ENCODE measurements at regions not wholly inside any gene's neighbourhood (a gene's known extent, or its start where the extent isn't known, plus 50 kb on each side); places are given as distances from the start of the nearest gene placed in this dataset.

DNA sequence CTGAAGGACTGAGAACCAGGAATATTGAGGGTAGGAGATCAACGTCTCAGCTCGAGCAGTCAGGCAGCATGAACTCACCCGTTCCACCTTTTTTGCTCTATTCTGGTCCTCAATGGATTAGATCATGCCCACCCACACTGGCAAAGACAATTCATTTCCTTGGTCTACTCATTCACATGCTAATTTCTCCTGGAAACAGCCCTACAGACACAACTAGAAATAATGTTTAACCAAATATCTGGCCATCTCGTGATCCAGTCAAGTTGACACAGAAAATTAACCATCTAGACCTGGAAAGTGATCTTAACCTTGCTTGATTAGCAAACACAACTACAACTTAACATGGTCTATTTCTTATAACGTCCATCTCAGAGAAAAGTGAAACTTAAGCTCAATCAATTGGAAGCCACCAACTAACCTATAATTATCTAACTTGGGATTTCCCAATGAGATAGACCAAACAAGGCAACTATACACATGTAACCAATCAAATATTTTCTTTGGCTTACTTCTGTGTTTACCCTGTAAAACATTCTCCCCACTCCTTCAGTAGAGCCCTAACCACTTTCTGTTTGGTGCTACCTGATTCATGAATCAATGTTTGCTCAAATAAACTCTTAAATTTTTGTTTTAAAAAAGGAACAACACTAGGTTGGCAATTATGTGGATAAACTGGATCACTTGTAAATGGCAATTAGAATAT is 69.7 kb upstream of the MAMLD1 start:
- DNase-seq (ENCODE audit: low read depth in 3 of 3): no peak

DNA sequence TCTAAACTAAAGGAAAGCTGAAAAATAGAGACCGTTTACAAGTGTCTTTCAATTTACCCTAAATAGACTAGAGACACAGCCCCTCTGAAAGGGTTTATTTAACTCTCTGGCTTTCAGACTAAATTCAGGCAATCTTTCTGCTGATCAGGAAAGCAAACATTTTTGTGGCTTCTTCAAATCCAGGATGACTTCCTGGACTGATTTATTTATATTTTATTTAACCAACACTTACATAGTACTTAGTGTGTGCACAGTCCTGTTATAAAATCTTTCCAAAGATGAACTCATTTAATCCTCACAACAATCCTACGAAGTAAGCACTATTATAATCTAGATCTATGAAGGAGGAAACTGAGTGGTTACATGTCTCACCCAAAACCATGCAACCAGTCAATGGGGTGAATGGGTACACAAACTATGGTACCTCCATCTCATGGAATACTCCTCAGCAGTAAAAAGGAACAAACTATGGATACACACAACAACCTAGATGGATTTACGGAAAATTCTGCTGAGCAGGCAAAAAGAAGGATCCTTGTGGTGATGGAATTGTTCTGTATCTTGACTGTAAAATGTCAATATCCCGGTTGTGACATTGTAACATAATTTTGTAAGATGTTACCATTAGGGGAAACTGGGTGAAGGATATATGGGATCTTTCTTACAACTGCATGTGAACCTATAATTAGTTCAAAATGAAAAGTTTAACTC is 64.1 kb upstream of the MAMLD1 start:
- no peak for DNase-seq (ENCODE audit: low read depth in 3 of 3)

DNA sequence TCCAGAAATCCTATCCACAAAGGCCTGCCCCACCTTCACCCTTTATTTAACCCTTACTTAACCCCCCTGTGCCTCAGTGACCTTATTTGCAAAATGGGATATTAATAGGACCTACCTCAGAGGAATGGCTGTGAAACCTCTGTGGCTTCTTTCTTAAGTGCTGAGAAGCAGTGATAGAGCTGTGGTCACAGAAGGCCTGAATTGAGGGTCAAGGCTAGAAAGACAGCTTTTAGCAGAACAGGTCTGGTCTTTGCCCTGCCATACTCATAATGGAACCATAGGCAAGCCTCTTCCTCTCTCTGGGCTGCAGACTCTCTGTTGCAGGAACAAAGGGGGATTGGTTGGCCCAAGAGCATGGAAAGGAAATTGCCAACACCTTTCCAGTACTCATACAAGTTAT is 63.5 kb upstream of the MAMLD1 start:
- DNase-seq (ENCODE audit: low read depth in 3 of 3): no peak

DNA sequence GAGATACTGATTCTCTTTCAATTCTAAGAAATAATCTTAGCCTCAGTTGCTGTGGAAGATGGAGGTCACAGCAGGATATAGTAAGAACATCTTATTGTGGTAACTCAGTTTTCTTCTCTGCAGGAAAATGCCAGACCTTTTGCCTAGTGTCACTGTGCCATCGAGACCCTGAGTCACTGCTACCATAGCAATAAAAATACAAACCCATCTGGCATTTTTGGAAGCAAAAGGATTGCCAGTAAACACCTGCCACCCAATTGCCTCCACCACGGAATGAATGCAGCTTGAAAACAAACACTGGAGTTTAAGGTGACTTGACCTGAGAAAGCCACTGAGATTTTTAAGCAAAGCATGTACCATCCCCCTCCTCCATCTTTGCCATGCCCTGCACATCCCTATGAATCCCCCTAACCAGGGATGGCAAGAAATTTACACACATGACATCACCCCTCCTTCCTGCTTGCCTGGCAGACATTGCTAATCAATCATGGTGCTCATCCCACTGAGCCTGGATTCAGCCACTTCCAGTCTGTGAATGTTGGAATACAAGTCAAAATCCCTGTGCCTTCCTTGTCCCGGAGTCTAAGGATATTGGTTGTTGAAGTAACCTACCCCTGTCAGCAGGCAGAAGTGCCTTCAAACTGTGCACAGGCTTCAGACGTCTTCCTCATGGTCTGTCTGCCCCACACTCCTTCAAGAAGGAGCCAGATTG is 59.6 kb upstream of the MAMLD1 start:
- DNase-seq (ENCODE audit: low read depth in 3 of 3): no peak

DNA sequence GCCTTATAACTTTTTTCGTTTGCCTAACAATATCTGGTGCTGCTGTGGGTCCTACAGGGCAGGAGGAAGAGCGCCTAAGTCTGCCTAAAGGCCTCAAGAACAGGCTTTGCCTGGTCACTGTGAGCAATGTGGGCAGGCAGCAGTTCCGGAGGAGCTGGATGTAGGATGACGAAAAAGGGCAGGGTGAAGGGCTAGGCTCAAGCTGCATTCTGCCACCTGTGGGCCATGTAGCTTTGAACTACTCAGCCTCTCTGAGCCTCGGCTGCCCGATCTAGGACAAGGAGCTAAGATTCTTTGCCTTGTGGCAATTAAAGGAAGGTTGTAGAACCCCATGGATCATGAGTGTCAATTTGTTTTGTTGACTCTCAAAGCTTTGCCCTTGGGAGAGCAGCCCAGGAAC is 57.1 kb upstream of the MAMLD1 start:
- DNase-seq (ENCODE audit: low read depth in 3 of 3): no peak

DNA sequence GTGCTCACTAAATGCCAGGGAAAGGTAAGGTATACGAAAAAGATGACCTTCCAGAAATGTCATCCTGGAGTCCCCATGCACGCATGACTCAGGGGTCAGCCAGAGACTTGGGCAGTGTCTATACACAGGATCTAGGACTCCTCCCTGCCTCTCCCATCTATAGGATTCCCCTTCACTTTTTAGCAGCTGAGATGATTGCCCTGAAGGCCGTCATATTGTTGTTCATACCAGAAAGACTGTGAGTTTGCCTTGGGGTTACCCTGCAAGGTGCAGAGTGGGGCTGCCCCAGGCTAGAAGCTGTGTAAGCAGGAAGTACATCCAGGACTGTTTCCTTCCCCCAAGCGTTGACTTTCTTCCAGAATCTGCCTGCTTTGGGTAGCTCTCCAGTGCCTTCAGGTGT is 55.1 kb upstream of the MAMLD1 start:
- DNase-seq (ENCODE audit: low read depth in 3 of 3): no peak

DNA sequence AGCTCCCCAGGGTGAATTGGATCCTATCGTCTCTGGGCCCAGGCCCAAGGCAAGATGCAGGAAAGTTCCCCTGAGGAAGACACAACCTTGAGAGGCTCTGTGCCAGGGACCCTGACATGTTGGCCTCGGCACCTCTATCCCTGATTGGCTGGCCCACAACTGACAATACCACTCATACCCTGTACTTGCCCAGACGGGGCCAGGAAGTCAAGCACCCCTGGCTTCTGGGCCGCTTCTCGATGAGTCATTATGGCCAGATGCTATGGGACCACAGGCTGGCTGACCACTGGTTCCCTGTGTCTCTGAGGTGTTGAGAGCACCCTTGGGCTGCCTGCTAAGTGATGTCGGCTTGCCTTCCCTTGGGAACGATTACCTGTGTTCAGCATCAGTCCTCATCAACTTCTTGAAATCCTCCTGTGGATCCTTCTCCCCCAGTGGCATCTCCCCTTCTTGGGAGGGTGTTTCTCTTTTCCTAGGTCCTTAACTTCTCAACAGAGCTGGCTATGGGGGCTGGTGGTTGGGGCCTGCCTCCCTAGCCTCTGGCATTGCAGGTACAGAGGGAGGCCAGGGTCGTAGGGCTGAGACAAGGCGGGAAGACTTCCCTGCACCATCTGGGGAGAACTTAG is 54.5 kb upstream of the MAMLD1 start:
- no peak for DNase-seq (ENCODE audit: low read depth in 3 of 3)

DNA sequence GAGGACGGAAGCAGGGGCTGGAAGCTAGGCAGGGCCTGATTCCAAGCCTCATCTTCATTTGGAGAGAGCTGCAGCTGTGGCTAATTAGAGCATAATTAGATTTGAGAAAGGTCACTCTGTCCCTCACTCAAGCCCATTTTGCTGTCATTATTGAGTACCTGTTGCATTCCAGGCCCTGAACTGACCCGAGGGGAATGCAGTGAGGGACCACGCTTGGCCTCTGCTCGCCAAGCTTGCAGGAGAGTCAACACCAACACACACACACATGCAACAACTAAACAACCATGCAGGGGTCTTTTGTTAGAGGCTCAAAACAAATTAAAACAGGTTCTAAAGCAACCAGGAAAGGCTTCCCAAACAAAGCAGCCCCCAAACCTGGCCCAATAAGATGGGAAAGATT is 52.7 kb upstream of the MAMLD1 start:
- no peak for DNase-seq (ENCODE audit: low read depth in 3 of 3)

DNA sequence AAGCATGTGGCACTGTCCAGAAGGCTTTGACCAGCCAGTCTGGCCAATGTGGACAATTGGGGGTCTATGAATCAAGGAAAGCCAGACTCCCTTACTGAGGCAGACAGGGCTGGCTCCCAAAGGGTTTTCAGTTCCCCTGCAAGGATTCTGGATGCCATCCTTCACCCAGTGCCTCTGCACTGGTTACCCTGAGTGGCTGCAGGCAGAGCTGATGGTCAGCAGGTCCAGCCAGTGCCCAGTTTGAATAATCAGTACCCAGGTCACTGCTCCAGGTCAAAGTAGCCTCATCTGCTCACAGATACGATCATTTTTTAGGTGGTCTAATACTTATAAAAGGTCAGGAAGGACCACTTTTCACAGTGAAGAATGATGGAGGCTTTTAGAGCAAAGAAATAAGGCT is 52.2 kb upstream of the MAMLD1 start:
- no peak for DNase-seq (ENCODE audit: low read depth in 3 of 3)

DNA sequence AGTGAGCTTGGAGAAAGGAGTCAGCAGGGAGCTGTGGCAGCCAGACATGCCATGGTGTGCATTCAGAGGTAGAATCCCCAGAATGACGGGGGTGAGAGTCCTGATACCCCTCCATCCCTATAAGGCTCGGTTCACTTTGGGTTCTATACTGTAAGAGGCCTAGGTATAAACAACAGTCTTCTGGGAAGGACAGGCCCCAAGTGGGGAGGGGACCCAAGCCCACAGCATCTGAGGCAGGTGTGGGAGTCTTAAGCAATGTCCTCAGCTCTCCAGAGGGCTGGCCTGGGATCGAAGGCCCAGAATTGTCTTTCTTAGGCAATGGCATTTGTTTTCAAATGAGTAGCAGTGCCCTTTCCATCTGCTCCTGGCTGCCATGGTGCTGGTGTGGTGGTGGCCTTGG is 50.2 kb upstream of the MAMLD1 start:
- no peak for DNase-seq (ENCODE audit: low read depth in 3 of 3)
